NCI-H1930 (cell line): ENCODE measurements at regions not wholly inside any gene's neighbourhood (a gene's known extent, or its start where the extent isn't known, plus 50 kb on each side); places are given as distances from the start of the nearest gene placed in this dataset.
"Not testable (repeated sequence)": the region's sequence is repeated elsewhere in the genome, so short reads cannot be mapped to it uniquely, and the experiment has no call there.

ENCODE experiments used
- DNase-seq, 2 experiments: peaks; one replicate each; lab custom pipeline; 2025; lab: John Stamatoyannopoulos, UW

GRCh38 chr9:129455151-129455995, 165.5 kb downstream of the C9orf50 start:
- no peak for DNase-seq

DNA sequence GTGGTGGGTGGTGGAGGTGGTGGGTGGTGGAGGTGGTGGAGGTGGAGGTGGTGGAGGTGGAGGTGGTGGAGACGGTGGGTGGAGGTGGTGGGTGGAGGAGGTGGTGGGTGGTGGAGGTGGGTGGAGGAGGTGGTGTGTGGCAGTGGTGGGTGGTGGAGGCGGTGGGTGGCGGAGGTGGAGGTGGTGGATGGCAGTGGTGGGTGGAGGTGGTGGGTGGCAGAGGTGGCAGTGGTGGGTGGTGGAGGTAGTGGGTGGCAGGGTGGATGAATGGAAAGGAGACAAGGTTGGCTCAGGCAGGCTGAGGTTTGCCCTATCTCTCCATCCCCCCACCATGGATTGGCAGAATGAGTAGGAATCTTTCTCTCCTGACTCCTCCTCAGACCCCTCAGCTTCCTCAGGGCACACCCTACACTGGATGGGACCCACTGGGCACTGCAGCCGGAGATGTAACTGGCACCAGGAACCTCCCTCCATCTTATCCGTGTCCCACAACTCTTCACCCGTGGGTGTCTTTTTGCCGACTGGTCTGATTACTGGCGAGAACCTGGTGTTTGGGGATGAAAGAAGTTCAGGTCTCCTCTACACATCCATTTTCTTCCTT, 166.3 kb downstream of the C9orf50 start:
- no peak for DNase-seq

DNA sequence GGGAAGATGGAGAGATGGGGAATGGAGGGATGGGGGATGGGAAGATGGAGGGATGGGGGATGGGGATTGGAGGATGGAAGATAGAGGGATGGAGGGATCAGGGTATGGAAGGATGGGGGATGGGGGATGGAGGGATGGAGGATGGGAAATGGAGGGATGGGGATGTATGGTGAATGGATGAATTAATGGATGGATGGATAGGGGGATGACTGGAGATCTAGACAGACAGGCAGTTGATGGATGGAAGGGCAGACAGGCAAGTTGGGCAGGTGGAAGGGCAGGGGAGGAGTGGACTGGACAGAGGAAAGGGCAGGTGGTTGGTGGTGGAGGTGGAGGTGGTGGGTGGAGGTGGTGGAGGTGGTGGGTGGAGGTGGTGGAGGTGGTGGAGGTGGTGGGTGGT, 167.2 kb downstream of the C9orf50 start:
- no peak for DNase-seq

DNA sequence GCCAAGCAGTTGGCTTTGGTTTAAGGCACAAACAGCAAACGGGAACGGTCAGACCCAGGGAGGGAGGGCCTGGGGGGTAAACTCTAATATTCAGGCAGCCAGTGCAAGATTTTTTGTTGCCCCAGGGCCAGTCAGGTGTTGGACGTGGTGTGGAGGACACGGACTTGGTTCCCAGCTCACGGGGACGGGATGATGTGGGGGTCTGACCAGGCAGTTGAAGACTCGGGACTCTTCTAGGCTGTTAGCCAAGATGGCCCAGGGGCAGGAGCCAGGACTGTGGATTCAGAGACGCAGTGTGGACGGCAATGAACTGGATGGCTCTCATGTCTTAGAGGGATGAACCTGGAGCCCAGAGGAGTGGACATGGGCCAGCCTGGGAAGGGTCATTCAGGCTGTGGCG, 169.2 kb downstream of the C9orf50 start:
- DNase-seq, result no peak

DNA sequence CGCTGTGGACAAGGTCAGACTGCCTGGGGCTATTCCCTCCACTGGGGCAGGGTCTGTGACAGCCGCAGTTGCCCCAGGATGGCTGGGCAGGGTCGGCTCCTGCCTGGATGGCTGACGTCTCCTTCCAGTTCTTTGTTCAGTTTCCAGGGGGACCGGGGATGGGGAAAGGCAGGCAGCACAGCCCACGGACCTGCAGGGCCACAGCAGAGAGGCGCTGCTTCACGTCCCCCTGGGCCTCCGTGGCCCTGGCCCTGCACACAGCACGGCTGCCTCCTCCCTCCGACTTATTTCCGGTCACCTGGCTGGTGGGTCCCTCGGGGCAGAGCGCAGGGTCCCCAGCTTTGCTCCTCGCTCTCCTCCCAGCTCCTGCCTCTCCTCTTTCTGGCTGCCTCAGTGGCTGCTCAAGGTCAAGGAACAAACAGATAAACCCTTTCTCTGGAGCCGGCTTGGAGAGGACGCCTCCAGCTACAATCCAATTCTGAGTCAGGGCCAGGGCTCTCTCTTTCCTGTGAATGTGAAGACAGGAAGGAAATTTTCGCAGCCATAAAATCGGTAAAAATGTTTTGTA, 169.7 kb downstream of the C9orf50 start:
- DNase-seq, result no peak

GRCh38 chr9:129449066-129449465, 171.8 kb downstream of the C9orf50 start:
- DNase-seq, result no peak

- no peak for DNase-seq
These were observed 173.9 kb downstream of the C9orf50 start for GRCh38 chr9:129446828-129447550.

- DNase-seq, result no peak
These were observed 175.1 kb downstream of the C9orf50 start for GRCh38 chr9:129445794-129446306.

- not testable (repeated sequence) for DNase-seq
These were observed 177.3 kb downstream of the C9orf50 start for GRCh38 chr9:129443515-129444164.

- no peak for DNase-seq
These were observed 177.9 kb downstream of the C9orf50 start for GRCh38 chr9:129442803-129443511.

DNA sequence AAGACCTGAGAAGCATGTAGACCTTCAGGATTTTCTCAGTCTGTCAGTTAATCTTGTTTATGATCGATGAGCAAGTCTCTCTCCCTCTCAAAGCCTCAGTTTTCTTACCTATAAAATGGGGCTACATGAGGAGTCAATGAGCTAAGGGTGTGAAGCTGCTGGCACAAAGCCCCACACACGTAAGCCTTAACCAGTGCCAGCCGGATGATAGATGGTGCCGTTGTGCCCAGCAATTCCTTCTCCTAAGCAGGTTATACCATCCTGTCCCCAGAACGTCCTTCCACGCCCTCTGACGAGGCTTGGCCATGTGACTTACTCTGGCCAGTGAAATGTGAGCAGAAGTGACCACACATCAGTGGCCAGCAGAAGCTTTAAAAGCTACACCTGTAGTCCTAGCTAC, 179.0 kb downstream of the C9orf50 start:
- no peak for DNase-seq

DNA sequence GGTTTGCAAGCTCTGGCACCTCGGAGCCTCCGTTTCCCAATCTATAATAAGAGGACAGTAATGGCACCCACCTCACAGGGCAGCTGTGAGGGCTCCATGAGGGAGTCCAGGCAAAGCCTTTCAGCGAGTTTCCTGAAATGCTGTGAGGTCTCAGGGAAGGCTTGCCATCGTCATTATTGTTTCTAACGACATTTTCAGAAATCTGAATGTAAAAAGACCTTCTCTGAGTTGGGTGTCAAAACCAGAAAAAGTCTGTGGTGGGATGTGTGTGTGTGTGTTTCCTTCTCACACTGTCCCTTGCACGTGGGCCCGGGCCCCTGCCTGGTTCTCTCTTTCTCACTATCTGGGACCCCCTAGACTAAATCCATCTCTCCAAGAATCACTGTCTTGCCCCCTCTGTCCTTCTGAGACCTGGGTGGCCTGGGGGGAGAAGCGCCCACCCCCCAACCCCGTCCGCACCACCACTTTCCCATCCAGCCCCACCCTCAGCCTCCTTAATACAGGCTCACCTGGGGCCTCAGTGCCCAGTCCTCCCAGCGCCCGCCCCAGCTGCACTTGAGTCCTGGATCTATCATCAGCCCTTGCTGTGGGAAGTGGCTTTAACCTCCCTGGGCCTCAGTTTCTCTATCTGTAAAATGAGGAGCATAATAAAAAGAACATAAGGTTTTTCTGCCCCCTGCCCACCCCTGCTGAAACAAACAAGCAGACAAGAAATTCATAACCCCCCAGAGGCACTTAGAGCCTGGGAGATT, 180.3 kb downstream of the C9orf50 start:
- DNase-seq, result no peak

DNA sequence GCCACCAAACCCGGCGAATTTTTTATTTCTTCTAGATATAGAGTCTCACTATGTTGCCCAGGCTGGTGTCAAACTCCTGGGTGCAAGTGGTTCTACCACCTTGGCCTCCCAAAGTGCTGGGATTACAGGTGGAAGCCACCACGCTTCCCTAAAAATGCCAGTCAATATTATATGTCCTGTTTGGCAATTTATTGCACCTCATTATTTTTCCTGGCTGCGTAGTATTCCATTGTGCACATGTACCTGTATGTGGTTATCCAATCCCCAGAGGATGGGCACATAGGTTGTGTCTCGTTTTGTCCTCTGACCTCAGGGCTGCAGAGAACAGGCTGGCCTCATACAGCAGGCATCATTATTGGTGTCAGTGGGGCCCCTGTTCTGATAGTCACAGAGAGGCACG, 181.7 kb downstream of the C9orf50 start:
- no peak for DNase-seq

DNA sequence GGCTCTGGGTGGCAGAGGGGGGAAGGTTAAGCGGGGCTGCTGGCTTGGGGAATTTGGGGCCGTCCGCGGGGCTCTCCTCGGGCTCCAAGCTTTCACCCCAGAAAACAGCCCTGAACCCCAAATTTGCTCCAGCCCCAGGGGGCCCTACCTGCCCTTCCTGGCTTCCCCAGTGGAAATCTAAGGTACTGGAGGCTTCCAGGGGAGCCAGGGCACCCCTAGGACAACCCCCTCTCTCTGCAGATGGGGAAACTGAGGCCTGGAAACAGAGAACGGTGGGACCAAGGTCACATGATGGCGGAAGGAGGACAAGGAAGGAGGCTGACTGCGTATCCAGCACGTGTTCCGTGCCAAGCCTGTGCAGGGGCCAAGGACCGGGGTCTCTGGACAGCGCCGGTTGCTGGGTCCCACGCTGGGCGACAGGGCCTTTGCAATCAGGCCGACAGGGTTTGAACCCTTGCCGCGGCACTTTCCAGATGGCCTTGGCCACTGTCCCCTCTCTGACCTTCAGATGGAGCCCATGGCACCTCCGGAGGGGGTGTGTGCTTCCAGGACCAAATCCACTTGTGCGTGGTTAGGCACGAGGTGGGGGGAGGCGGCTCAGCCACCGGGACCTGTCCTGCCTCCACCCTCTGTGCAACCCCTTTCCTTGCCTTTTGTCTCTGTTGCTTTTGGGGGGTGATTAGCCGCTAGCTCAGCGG, 183.1 kb downstream of the C9orf50 start:
- DNase-seq, result no peak

DNA sequence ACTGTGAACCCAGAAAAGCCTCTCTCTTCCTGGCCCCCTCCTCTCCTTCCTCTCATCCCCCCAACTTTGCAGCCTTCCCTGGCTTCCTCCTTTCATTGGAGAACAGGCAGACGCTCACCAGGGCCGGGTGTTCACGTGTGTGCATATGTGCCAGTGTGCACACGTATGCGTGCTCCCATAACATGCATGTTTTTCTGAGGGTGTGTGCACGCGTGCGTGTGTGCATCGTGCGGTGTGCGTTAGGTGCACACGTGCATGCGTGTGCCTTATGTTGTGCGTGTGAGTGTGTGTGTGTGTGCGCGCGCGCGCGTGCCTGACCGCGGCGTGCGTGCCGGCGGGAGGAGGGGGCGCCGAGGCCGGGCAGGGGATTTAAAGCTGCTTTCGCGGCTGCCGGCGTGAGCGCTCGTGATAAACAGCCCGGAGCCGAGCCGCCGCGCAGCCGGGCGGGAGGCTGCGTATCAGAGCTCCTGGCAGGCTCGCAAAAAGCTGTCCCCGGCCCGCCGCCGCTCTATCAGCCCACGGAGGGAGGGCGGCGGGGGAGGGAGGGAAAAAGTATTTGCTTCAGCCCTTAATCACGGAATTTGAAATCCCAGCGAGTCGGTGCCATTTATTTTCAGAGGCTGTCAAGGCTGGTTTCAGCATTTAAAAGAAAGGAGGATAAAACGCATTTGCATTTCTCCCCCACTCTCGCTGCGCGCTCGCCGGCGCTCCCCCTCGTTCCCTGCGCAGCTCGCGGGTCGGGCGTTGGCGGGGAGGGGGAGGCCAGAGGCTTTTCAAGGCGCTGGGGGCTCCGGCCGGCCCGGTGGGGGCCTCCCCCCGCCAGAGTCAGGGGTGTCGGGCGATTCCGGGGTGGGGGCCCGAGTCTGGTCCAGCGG, 183.9 kb downstream of the C9orf50 start:
- DNase-seq, result no peak

DNA sequence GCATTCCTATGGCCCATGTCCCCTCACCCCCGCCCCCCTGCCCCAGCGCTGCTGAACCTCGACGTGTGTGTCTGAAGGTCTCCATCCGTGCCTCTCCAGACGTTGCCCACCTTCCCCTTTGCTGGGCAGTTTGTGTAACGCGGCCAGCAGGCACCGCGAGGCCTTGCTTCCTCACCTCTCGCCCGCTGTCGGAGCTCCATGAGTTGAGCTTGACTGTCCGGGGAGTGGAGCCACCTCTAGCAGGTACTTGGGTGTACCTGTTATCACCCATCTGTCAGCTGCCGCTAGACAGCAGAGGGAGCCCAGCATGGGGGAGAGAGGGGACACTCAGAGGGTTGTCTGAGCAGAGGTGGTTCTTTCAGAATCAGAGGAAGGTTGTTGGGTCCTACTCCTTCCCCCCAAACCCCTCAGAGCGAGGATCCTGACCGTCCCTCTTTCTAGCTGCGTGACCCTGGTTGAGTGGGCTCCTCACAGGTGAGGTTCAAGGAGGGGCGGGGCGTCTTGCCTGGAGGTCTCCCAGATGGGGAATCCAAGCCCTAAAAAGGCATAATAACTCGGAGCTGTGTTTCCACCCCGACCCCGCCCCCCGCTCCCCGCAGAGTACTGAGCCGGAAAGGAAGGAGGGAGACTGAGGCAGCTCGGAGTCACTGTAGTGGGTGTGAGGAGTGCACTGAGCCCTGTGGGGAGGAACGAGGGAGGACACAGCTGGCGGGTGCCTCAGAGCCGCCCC, 184.7 kb downstream of the C9orf50 start:
- no peak for DNase-seq

DNA sequence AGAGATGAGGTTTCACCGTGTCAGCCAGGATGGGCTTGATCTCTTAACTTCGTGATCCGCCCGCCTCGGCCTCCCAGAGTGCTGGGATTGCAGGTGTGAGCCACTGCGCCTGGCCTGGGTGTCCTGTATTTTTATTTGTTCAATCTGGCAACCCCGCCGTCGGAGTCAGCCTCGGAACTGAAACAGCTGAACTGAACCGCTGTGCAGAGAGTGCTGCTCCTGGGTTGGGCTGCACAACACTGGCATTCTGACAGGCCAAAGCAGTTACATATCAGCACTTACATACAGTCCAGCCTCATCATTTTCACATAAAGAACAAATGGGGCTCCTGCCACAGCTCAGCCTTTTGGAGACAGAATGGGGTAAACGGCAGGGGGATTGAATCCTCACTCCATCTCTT, 185.6 kb downstream of the C9orf50 start:
- no peak for DNase-seq

- DNase-seq, result no peak
These were observed 186.7 kb downstream of the C9orf50 start for GRCh38 chr9:129434187-129434586.
